ENCODE measurements at regions not wholly inside any gene's neighbourhood (a gene's known extent, or its start where the extent isn't known, plus 50 kb on each side); places are given as distances from the start of the nearest gene placed in this dataset.

DNA sequence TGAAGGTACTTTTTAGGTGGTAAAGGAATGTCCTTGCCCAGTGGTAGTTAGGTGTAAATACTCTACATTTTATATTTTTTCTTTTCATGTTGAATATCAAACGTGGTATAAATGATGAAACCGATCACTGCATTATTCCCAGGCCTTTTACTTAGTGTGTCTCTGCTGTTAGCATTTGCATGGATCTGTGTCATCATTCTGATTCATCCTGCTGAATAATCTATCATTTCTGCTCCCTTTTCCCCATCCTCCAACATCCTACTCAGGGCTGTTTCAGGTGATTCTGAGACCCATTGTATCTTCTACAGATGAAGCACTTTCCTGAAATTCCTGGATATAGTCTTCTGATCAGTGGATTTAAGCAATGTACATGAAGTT lies 61.0 kb upstream of the PTHLH start:
- CTCF ChIA-PET (ENCODE audit: low intra/inter-chr PET ratio, low total read pairs), result no interaction called here
- H3K79me2 ChIP-seq (ENCODE audit: insufficient read depth, low read length), result no peaks in the 10 kb centered on the region
- H3K4me2 ChIP-seq (ENCODE audit: low read depth, low read length), result no peak overlapping the region
- POLR2A ChIA-PET, result no interaction called here
- H3K27ac ChIP-seq (ENCODE audit: extremely low read length, insufficient read depth, low read length), result no peak overlapping the region
- TF ChIP-seq ZNF713 (CRISPR knock-in tag; IDR thresholded peaks at IDR 0.05), result no peak
- no peak for TF ChIP-seq JUNB (CRISPR knock-in tag; IDR thresholded peaks at IDR 0.05; ENCODE audit: borderline replicate concordance)
- TF ChIP-seq, protein P1, sequence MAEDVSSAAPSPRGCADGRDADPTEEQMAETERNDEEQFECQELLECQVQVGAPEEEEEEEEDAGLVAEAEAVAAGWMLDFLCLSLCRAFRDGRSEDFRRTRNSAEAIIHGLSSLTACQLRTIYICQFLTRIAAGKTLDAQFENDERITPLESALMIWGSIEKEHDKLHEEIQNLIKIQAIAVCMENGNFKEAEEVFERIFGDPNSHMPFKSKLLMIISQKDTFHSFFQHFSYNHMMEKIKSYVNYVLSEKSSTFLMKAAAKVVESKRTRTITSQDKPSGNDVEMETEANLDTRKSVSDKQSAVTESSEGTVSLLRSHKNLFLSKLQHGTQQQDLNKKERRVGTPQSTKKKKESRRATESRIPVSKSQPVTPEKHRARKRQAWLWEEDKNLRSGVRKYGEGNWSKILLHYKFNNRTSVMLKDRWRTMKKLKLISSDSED (CRISPR knock-in tag; IDR thresholded peaks at IDR 0.05), result no peak
- TF ChIP-seq DMAP1 (CRISPR knock-in tag; IDR thresholded peaks at IDR 0.05), result no peak
- TF ChIP-seq BHLHE40 (IDR thresholded peaks at IDR 0.05; ENCODE audit: low read length), result no peak
- no peak for TF ChIP-seq ZNF652 (CRISPR knock-in tag; IDR thresholded peaks at IDR 0.05; ENCODE audit: borderline replicate concordance, low read depth)
- TF ChIP-seq, protein P2, sequence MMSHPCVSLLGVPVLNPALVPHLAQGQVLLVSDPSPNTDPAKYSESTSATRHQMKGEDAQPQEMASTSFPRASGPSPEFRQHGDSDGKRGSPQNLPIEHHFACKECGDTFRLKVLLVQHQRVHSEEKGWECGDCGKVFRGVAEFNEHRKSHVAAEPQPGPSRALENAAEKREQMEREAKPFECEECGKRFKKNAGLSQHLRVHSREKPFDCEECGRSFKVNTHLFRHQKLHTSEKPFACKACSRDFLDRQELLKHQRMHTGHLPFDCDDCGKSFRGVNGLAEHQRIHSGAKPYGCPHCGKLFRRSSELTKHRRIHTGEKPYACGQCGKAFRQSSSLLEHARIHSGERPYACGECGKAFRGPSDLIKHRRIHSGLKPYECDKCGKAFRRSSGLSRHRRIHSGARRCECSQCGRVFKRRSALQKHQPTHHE (CRISPR knock-in tag; IDR thresholded peaks at IDR 0.05; ENCODE audit: borderline replicate concordance), result no peak
- no peak for TF ChIP-seq POLR2AphosphoS5 (IDR thresholded peaks at IDR 0.05; ENCODE audit: low read depth, low read length)
- TF ChIP-seq RELA (CRISPR knock-in tag; IDR thresholded peaks at IDR 0.05), result no peak
- TF ChIP-seq THYN1 (CRISPR knock-in tag; IDR thresholded peaks at IDR 0.05; ENCODE audit: borderline replicate concordance, low read depth), result no peak
- no peak for TF ChIP-seq ZNF33B (CRISPR knock-in tag; IDR thresholded peaks at IDR 0.05)
- TF ChIP-seq ZNF274 (CRISPR knock-in tag; IDR thresholded peaks at IDR 0.05), result no peak
- no peak for TF ChIP-seq ATAD3A (CRISPR knock-in tag; IDR thresholded peaks at IDR 0.05)
- TF ChIP-seq, protein P3, sequence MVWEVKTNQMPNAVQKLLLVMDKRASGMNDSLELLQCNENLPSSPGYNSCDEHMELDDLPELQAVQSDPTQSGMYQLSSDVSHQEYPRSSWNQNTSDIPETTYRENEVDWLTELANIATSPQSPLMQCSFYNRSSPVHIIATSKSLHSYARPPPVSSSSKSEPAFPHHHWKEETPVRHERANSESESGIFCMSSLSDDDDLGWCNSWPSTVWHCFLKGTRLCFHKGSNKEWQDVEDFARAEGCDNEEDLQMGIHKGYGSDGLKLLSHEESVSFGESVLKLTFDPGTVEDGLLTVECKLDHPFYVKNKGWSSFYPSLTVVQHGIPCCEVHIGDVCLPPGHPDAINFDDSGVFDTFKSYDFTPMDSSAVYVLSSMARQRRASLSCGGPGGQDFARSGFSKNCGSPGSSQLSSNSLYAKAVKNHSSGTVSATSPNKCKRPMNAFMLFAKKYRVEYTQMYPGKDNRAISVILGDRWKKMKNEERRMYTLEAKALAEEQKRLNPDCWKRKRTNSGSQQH (CRISPR knock-in tag; IDR thresholded peaks at IDR 0.05; ENCODE audit: low read depth), result no peak
- TF ChIP-seq ZNF670 (CRISPR knock-in tag; IDR thresholded peaks at IDR 0.05; ENCODE audit: borderline replicate concordance), result no peak
- no peak for TF ChIP-seq ZNF549 (CRISPR knock-in tag; IDR thresholded peaks at IDR 0.05)
- no peak for TF ChIP-seq PRDM10 (CRISPR knock-in tag; IDR thresholded peaks at IDR 0.05; ENCODE audit: low read depth)
- H3K9me3 ChIP-seq (ENCODE audit: low read length), result no peaks in the 10 kb centered on the region
- no peak overlapping the region for H2AFZ ChIP-seq (ENCODE audit: low read length)
- in situ Hi-C loops (cut with HindIII; ENCODE audit: extremely low pct_ligation_motif_present, low pct_unique_long_range_greater_than_20kb) (no loop called here), intact Hi-C loops (cut with micrococcal nuclease; ENCODE audit: unreplicated experiment) (no loop called here)
- H3K36me3 ChIP-seq (replicated peaks in 1 of 2; ENCODE audit: control insufficient read depth in 1 of 2, insufficient read depth in 2 of 2, low read length in 2 of 2), result no peaks in the 10 kb centered on the region
- no peak for FAIRE-seq
- 0 out of 5 replicates have a peak, but pooled peaks cover 0 to 2% of the 10 kb centered on the region in 2 experiments for H3K27me3 ChIP-seq (ENCODE audit: control insufficient read depth in 1 of 2, insufficient read depth in 2 of 2, low read length in 2 of 2)
- H4K20me1 ChIP-seq (ENCODE audit: insufficient read depth, low read length), result no peaks in the 10 kb centered on the region
- 0% methylated on average over 2 of the region's 2 CpGs for WGBS (ENCODE audit: low lambda C conversion rate)
- H3K4me1 ChIP-seq (ENCODE audit: insufficient read depth, low read length), result no peaks in the 10 kb centered on the region
- no peak overlapping the region for H3K9ac ChIP-seq (ENCODE audit: insufficient read depth, low read depth, low read length)
- no peak for ATAC-seq
- no TSS peak for BruUV-seq (replicated peaks)
- H3K4me3 ChIP-seq (replicated peaks in 1 of 3; ENCODE audit: insufficient read depth in 1 of 3, low read depth in 2 of 3, low read length in 3 of 3), result no peak overlapping the region
- DNase-seq (ENCODE audit: low spot score), result no peak
